SH-SY5Y (cell line): ENCODE measurements at regions not wholly inside any gene's neighbourhood (a gene's known extent, or its start where the extent isn't known, plus 50 kb on each side); places are given as distances from the start of the nearest gene placed in this dataset.

ENCODE experiments used
- GATA2 ChIP-seq: IDR thresholded peaks from 2 replicates; pipeline ENCODE4 v1.6.1; 2011; ENCODE audit warnings: mild to moderate bottlenecking, low read depth, low read length
- GATA3 ChIP-seq: IDR thresholded peaks from 2 replicates; pipeline ENCODE4 v1.6.1; 2011; ENCODE audit warnings: low read depth, mild to moderate bottlenecking, low read length, moderate library complexity

- TF ChIP-seq GATA2 (no peak), GATA3 (no peak)
These were observed 216.6 kb downstream of the ATG4C start for GRCh38 chr1:63000508-63000907.
